Astrocyte of the cerebellum (primary cell): ENCODE measurements at regions not wholly inside any gene's neighbourhood (a gene's known extent, or its start where the extent isn't known, plus 50 kb on each side); places are given as distances from the start of the nearest gene placed in this dataset.

Source experiments
- DNase-seq: peaks from one replicate; pipeline ENCODE4 v3.0.0-alpha.2; 2011; ENCODE audit warnings: low read depth
- H3K4me3 ChIP-seq: 2 replicates; pipeline ENCODE4 v1.5.1; 2011; ENCODE audit warnings: mild to moderate bottlenecking, low read depth, low read length, moderate library complexity
- CTCF ChIP-seq: IDR thresholded peaks from 2 replicates; pipeline ENCODE4 v1.5.1; 2012; ENCODE audit warnings: low read length, low read depth, moderate library complexity, mild to moderate bottlenecking; ENCODE audit errors: missing control alignments
- in situ Hi-C: cut with HindIII; loops from 2 replicates; pipeline ENCODE4 v1.10.0; 2017; ENCODE audit warnings: low sequenced_read_pairs

- DNase-seq = no peak
- in situ Hi-C loops = no loop called here
- no peak for TF ChIP-seq CTCF
- no peak overlapping the region for H3K4me3 ChIP-seq
Observed at GRCh38 chr5:2492476-2492875, 259.0 kb downstream of the IRX2 start.

- no peak for TF ChIP-seq CTCF
- no peak overlapping the region for H3K4me3 ChIP-seq
- in situ Hi-C loops = no loop called here
- no peak for DNase-seq
Observed at GRCh38 chr5:2491846-2492245, 259.6 kb downstream of the IRX2 start.

GRCh38 chr5:2489306-2489705 lies 262.2 kb downstream of the IRX2 start:
- TF ChIP-seq CTCF = no peak
- in situ Hi-C loops = no loop called here

GRCh38 chr5:2488593-2488992 lies 262.9 kb downstream of the IRX2 start:
- no peak overlapping the region for H3K4me3 ChIP-seq
- no peak for TF ChIP-seq CTCF
- no peak for DNase-seq
- in situ Hi-C loops = no loop called here

More at GRCh38 chr5:2489306-2489705, 262.2 kb downstream of the IRX2 start:
- no peak for DNase-seq
- H3K4me3 ChIP-seq = no peak overlapping the region

GRCh38 chr5:2487152-2487763 lies 264.2 kb downstream of the IRX2 start:
- no peak for TF ChIP-seq CTCF
- H3K4me3 ChIP-seq = no peak overlapping the region
- in situ Hi-C loops = no loop called here
- DNase-seq = no peak

GRCh38 chr5:2486373-2486772 lies 265.1 kb downstream of the IRX2 start:
- H3K4me3 ChIP-seq = no peak overlapping the region
- no peak for DNase-seq
- no peak for TF ChIP-seq CTCF
- in situ Hi-C loops = no loop called here

- no peak for DNase-seq
- no peak overlapping the region for H3K4me3 ChIP-seq
- TF ChIP-seq CTCF = no peak
- in situ Hi-C loops = no loop called here
Observed at GRCh38 chr5:2482778-2483177, 268.7 kb downstream of the IRX2 start.
